T-cell (primary cell): ENCODE measurements at regions not wholly inside any gene's neighbourhood (a gene's known extent, or its start where the extent isn't known, plus 50 kb on each side); places are given as distances from the start of the nearest gene placed in this dataset.
"Not testable (repeated sequence)": the region's sequence is repeated elsewhere in the genome, so short reads cannot be mapped to it uniquely, and the experiment has no call there.

Experiments used
- ATAC-seq, 4 experiments: fragments of 200-7000 bp in 3 of 4; fragments of 150-1000 bp in 1 of 4; cut with Tn5 transposase; replicated peaks in 1 of 4; 1 replicate in 3 of 4; 2 replicates in 1 of 4; pipeline ENCODE4 v1.10.0; 2021; ENCODE audit warnings: moderate library complexity in 3 of 4, mild to moderate bottlenecking in 2 of 4, moderate number of reproducible peaks in 1 of 4
- CTCF ChIA-PET, 2 donors: fragments of 300-600 bp; sonication (Branson Sonifier 250); formaldehyde crosslinking; loops; one replicate each; lab custom pipeline; 2022; ENCODE audit warnings: antibody characterized with exemption in 2 of 2; lab: Charles Lee
- POLR2A ChIA-PET, 2 donors: fragments of 300-600 bp; sonication (Branson Sonifier 250); formaldehyde crosslinking; loops; one replicate each; lab custom pipeline; 2022; ENCODE audit warnings: antibody characterized with exemption in 2 of 2; lab: Charles Lee
- DNase-seq, 35 experiments: peaks; one replicate each; pipeline versions ENCODE4 v3.0.0 to v3.0.0-alpha.2; 2013 to 2023
- H3K27ac ChIP-seq: one replicate; pipeline ENCODE4 v1.5.1; 2013; ENCODE audit warnings: low read length
- H3K27me3 ChIP-seq, 2 experiments: replicated peaks in 1 of 2; 1 replicate in 1 of 2; 2 replicates in 1 of 2; pipeline versions ENCODE4 v1.6.1 to v1.7.0; 2013; ENCODE audit warnings: low read length in 1 of 2, mixed read lengths in 1 of 2; ENCODE audit not compliant: control insufficient read depth in 2 of 2, insufficient read depth in 2 of 2; ENCODE audit errors: extremely low read depth in 1 of 2
- H3K36me3 ChIP-seq, 2 donors: 1 replicate in 1 of 2; 2 replicates in 1 of 2; pipeline versions ENCODE4 v1.6.1 to v1.7.0; 2013; ENCODE audit warnings: low read length in 1 of 2; ENCODE audit not compliant: control insufficient read depth in 2 of 2, insufficient read depth in 1 of 2; ENCODE audit errors: extremely low read depth in 1 of 2
- H3K4me1 ChIP-seq, 2 experiments: 1 replicate in 1 of 2; 2 replicates in 1 of 2; pipeline versions ENCODE4 v1.6.1 to v1.7.0; 2013; ENCODE audit warnings: low read length in 2 of 2, mixed read lengths in 1 of 2; ENCODE audit not compliant: insufficient read depth in 2 of 2, control insufficient read depth in 1 of 2; ENCODE audit errors: extremely low read depth in 1 of 2
- H3K4me3 ChIP-seq, 2 donors: 1 replicate in 1 of 2; 2 replicates in 1 of 2; pipeline versions ENCODE4 v1.5.1 to v1.7.0; 2013; ENCODE audit warnings: mild to moderate bottlenecking in 2 of 2, low read length in 1 of 2, moderate library complexity in 1 of 2; ENCODE audit not compliant: control insufficient read depth in 1 of 2; ENCODE audit errors: extremely low read depth in 1 of 2
- H3K9me3 ChIP-seq: 2 replicates; pipeline ENCODE4 v1.7.0; 2013
- H3K27ac Mint-ChIP-seq, 2 donors: one replicate each; pipeline ENCODE4 v1.8.0; 2020 to 2021; ENCODE audit warnings: mild to moderate bottlenecking in 2 of 2, mixed read lengths in 2 of 2
- H3K27me3 Mint-ChIP-seq, 2 donors: one replicate each; pipeline ENCODE4 v1.8.0; 2021 to 2022; ENCODE audit warnings: mixed read lengths in 2 of 2
- H3K36me3 Mint-ChIP-seq: one replicate; pipeline ENCODE4 v1.8.0; 2021; ENCODE audit warnings: mixed read lengths
- H3K4me1 Mint-ChIP-seq, 3 donors: one replicate each; pipeline ENCODE4 v1.8.0; 2020 to 2022; ENCODE audit warnings: mixed read lengths in 3 of 3, mild to moderate bottlenecking in 1 of 3
- H3K4me3 Mint-ChIP-seq, 3 donors: one replicate each; pipeline ENCODE4 v1.8.0; 2020 to 2022; ENCODE audit warnings: mild to moderate bottlenecking in 3 of 3, mixed read lengths in 3 of 3, moderate library complexity in 3 of 3
- H3K9me3 Mint-ChIP-seq, 3 donors: one replicate each; pipeline ENCODE4 v1.8.0; 2020 to 2022; ENCODE audit warnings: mixed read lengths in 3 of 3
- WGBS: methylation state at CpG from one replicate; pipeline ENCODE4 v1.1.5; 2013; ENCODE audit warnings: missing lambda C conversion rate; ENCODE audit not compliant: insufficient coverage; 5-methylcytosine and 5-hydroxymethylcytosine counted together

DNA sequence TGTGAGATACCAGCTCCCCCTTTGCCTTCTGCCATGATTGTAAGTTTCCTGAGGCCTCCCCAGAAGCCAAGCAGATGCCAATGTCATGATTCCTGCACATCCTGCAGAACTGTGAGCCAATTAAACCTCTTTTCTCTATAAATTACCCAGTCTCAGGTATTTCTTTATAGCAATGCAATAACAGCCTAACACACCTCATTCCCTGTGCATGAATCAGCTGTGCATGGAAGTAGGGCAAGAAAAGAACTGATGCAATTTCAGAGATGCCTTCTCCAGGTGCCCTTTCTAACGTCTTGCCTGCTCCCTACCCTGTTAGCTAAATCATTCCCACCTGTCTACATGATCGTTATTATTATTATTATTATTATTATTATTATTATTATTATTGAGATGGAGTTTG, 230.9 kb downstream of the RAB11FIP2 start:
- no CpG with 5 or more reads among the region's 2 CpGs for WGBS
- not testable (repeated sequence) for DNase-seq

DNA sequence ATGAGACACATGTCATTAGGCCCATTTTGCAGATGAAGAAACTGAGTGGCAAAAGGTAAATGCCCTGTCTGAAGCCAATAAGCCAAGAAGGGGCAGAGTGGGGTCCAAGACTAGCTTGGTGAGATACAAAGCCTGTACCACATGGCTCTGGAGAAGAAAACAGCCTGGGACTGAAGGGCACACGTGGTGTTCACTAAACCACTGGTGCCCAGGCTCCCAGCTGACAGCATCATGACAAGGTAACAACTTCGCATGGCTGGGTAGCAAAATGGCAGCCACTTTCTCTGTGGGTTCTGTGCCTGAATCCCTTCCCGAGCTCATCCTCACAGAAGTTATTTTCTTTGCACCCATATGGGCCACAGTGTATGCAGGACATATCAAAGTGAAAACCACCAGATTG, 229.6 kb downstream of the RAB11FIP2 start:
- ChIA-PET CTCF (no interaction called here), POLR2A (no interaction called here)
- ATAC-seq (no peak), DNase-seq (no peak)
- no peaks in the 10 kb centered on the region for H3K36me3 Mint-ChIP-seq
- H3K4me1 Mint-ChIP-seq: no peaks in the 10 kb centered on the region
- no peaks in the 10 kb centered on the region for H3K4me1 ChIP-seq
- H3K27me3 Mint-ChIP-seq: peaks cover 12 to 16% of the 10 kb centered on the region in 2 donors
- H3K4me3 Mint-ChIP-seq: no peak overlapping the region
- no peak overlapping the region for H3K4me3 ChIP-seq
- H3K27ac ChIP-seq: no peak overlapping the region
- peaks cover 2 to 8% of the 10 kb centered on the region in 2 experiments for H3K27me3 ChIP-seq
- no peaks in the 10 kb centered on the region for H3K36me3 ChIP-seq
- no peaks in the 10 kb centered on the region for H3K9me3 Mint-ChIP-seq
- H3K9me3 ChIP-seq: no peaks in the 10 kb centered on the region
- H3K27ac Mint-ChIP-seq: no peak overlapping the region
- 23% methylated on average over 1 of the region's 3 CpGs for WGBS

More for the DNA sequence above, 230.9 kb downstream of the RAB11FIP2 start:
- H3K4me1 Mint-ChIP-seq, H3K27ac ChIP-seq, ATAC-seq, H3K36me3 ChIP-seq, H3K9me3 Mint-ChIP-seq, CTCF ChIA-PET, H3K4me3 Mint-ChIP-seq, POLR2A ChIA-PET, H3K27ac Mint-ChIP-seq, H3K27me3 ChIP-seq, H3K4me3 ChIP-seq, H3K9me3 ChIP-seq, H3K4me1 ChIP-seq, H3K36me3 Mint-ChIP-seq: not testable (repeated sequence)
- peaks cover 8 to 12% of the 10 kb centered on the region in 2 donors for H3K27me3 Mint-ChIP-seq

DNA sequence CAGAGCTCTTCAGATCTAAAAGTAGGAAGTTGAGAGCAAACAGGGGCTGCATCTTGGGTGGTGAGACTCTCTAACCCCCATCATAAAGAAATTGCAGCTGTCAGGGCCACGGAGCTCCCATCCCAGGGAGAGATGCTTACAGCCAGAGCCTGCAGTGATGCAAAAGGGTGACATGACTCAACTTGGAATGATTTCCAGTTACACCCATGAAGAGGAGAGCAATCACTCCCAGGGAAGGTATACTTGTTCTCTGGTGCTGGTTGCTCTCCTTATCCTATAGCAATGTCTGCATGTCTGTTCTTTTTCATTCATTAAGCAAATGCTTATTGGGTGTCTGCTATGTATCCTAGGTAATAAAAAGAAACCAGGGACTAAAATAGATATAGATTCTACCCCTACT, 228.0 kb downstream of the RAB11FIP2 start:
- Mint-ChIP-seq H3K27me3 (peaks cover 16 to 18% of the 10 kb centered on the region in 2 donors), H3K36me3 (no peaks in the 10 kb centered on the region), H3K4me1 (no peaks in the 10 kb centered on the region), H3K27ac (no peak overlapping the region), H3K4me3 (no peak overlapping the region), H3K9me3 (no peaks in the 10 kb centered on the region)
- DNase-seq: no peak
- WGBS: no CpG with 5 or more reads among the region's 1 CpG
- ChIA-PET POLR2A (no interaction called here), CTCF (no interaction called here)
- H3K9me3 ChIP-seq: no peaks in the 10 kb centered on the region
- H3K4me3 ChIP-seq: no peak overlapping the region
- H3K27ac ChIP-seq: no peak overlapping the region
- no peaks in the 10 kb centered on the region for H3K36me3 ChIP-seq
- peaks cover 2 to 8% of the 10 kb centered on the region in 2 experiments for H3K27me3 ChIP-seq
- H3K4me1 ChIP-seq: no peaks in the 10 kb centered on the region
- ATAC-seq: no peak

DNA sequence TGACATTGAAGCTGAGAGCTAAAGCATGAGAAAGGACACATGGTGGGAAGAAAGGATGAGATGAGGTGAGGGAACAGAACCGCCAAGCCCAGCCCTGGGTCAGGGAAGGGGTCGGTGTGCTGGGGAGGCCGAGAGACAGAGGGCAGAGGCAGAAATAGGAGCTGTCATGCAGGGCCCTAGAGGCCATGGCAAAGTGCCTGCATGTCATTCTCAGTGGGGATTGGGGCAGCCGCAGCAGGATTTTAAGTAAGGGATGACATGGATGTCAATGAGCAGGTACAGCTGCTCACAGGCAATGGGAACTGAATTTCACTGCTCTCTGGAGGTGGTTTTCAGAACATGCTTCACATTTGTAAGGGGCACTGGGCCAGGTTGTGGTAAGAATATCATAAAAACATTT, 227.4 kb downstream of the RAB11FIP2 start:
- no peaks in the 10 kb centered on the region for H3K4me1 ChIP-seq
- H3K27ac ChIP-seq: no peak overlapping the region
- no peaks in the 10 kb centered on the region for H3K9me3 Mint-ChIP-seq
- no peaks in the 10 kb centered on the region for H3K36me3 Mint-ChIP-seq
- peaks cover 2 to 8% of the 10 kb centered on the region in 2 experiments for H3K27me3 ChIP-seq
- ATAC-seq: no peak
- no peaks in the 10 kb centered on the region for H3K4me1 Mint-ChIP-seq
- H3K9me3 ChIP-seq: no peaks in the 10 kb centered on the region
- ChIA-PET POLR2A (no interaction called here), CTCF (no interaction called here)
- H3K27me3 Mint-ChIP-seq: peaks cover 16 to 18% of the 10 kb centered on the region in 2 donors
- H3K36me3 ChIP-seq: no peaks in the 10 kb centered on the region
- H3K27ac Mint-ChIP-seq: no peak overlapping the region
- H3K4me3 Mint-ChIP-seq: no peak overlapping the region
- no peak overlapping the region for H3K4me3 ChIP-seq
- WGBS: 62% methylated on average over 4 of the region's 4 CpGs
- no peak for DNase-seq

DNA sequence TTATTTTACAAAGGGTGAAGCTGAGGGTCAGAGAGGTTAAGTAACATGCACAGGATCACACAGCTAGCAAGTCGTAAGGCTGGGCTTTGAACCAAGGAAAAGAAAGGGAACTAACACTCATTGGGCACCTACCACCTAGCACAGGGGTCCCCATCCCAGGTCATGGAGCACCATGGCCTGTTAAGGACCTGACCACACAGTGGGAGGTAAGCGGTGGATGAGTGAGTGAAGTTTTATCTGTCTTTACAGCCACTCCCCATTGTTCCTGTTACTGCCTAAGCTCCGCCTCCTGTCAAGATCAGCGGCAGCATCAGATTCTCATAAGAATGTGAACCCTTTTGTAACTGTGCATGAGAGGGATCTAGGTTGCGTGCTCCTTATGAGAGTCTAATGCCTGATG, 222.8 kb downstream of the RAB11FIP2 start:
- no peak overlapping the region for H3K27ac ChIP-seq
- Mint-ChIP-seq H3K36me3 (no peaks in the 10 kb centered on the region), H3K4me3 (no peak overlapping the region), H3K27me3 (peaks cover 11 to 17% of the 10 kb centered on the region in 2 donors), H3K4me1 (peaks cover 4 to 12% (median 8%) of the 10 kb centered on the region in 3 donors), H3K27ac (no peak overlapping the region), H3K9me3 (no peaks in the 10 kb centered on the region)
- H3K9me3 ChIP-seq: no peaks in the 10 kb centered on the region
- WGBS: no CpG with 5 or more reads among the region's 5 CpGs
- no peaks in the 10 kb centered on the region for H3K36me3 ChIP-seq
- ChIA-PET POLR2A (no interaction called here), CTCF (no interaction called here)
- H3K4me3 ChIP-seq: no peak overlapping the region
- ATAC-seq (no peak), DNase-seq (no peak)
- peaks cover 0 to 2% of the 10 kb centered on the region in 2 experiments for H3K4me1 ChIP-seq
- H3K27me3 ChIP-seq: peaks cover 0 to 5% of the 10 kb centered on the region in 2 experiments

DNA sequence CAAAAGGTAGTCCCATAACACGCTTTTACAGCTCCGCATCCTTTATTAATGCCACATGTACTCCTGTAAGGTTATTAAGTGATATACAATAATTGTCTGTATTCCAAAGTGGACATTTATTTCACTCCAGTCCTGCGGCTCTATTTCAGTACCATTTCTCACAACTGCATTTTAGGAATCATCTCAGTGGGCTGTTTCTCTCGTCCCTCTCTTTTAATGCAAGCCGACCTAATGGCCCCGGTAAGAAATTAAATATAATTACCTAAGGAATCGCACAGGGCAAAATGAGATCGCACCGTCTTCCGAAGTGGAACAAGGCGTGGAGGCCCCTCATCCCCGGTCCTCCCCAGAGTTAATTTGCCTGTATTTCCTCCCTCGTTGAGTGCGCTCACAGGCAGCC, 216.5 kb downstream of the RAB11FIP2 start:
- Histone ChIP-seq H3K36me3 (no peaks in the 10 kb centered on the region), H3K4me1 (peaks cover 2 to 17% of the 10 kb centered on the region in 2 experiments), H3K27me3 (no peaks in the 10 kb centered on the region), H3K4me3 (peak overlapping the region; percentile 10 to 25), H3K27ac (peak overlapping the region; percentile 36), H3K9me3 (no peaks in the 10 kb centered on the region)
- Mint-ChIP-seq H3K27ac (peak overlapping the region; percentile 87 to 88), H3K4me1 (peaks cover 19 to 35% (median 33%) of the 10 kb centered on the region in 3 donors), H3K27me3 (no peaks in the 10 kb centered on the region), H3K36me3 (no peaks in the 10 kb centered on the region), H3K4me3 (peak overlapping the region; percentile 66 to 69 (median 67)), H3K9me3 (peaks cover 0 to 5% (median 0%) of the 10 kb centered on the region in 3 donors)
- WGBS: 83% methylated on average over 3 of the region's 14 CpGs
- DNase-seq (no peak), ATAC-seq (no peak)
- CTCF ChIA-PET: no interaction called here
- POLR2A ChIA-PET: no interaction called here

DNA sequence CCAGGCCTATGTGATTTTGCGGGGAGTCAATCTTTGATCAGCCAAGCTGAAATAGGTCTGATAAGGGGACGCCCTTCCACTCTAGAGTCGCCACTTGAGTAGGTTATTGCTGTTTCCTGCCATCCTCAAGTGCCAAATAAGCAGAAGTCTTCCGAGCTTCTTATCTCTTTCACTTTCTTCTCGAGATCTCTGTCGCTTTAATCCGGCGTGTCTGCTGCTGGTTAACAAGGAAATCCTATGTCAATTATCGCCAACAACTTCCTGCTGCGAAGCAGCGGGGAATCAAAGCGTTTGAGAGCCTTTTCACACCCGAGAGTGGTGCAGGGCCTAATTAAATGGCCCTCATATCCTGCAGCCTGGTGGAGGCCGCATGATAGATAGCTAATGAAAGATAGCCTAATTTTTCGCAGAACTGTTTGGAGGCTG, 215.9 kb downstream of the RAB11FIP2 start:
- peak overlapping the region; percentile 66 to 69 (median 67) for H3K4me3 Mint-ChIP-seq
- H3K27me3 Mint-ChIP-seq: no peaks in the 10 kb centered on the region
- no peaks in the 10 kb centered on the region for H3K36me3 Mint-ChIP-seq
- H3K4me1 Mint-ChIP-seq: peaks cover 19 to 35% (median 33%) of the 10 kb centered on the region in 3 donors
- H3K27me3 ChIP-seq: no peaks in the 10 kb centered on the region
- peak overlapping the region; percentile 36 for H3K27ac ChIP-seq
- ChIA-PET POLR2A (no interaction called here), CTCF (no interaction called here)
- peaks cover 0 to 5% (median 0%) of the 10 kb centered on the region in 3 donors for H3K9me3 Mint-ChIP-seq
- no peaks in the 10 kb centered on the region for H3K36me3 ChIP-seq
- H3K9me3 ChIP-seq: no peaks in the 10 kb centered on the region
- DNase-seq (peak in 19 of 35 experiments; percentile 3 to 38 (median 8)), ATAC-seq (peak; percentile 60 to 85 (median 74))
- H3K4me1 ChIP-seq: peaks cover 2 to 17% of the 10 kb centered on the region in 2 experiments
- peak overlapping the region; percentile 87 to 88 for H3K27ac Mint-ChIP-seq
- peak overlapping the region; percentile 10 to 25 for H3K4me3 ChIP-seq
- 13% methylated on average over 13 of the region's 15 CpGs for WGBS
